Astrocyte of the spinal cord (primary cell): ENCODE measurements at regions not wholly inside any gene's neighbourhood (a gene's known extent, or its start where the extent isn't known, plus 50 kb on each side); places are given as distances from the start of the nearest gene placed in this dataset.

ENCODE experiments used
- DNase-seq: peaks from one replicate; pipeline ENCODE4 v3.0.0; 2011; ENCODE audit warnings: low read depth, low spot score
- H3K4me3 ChIP-seq: 2 replicates; pipeline ENCODE4 v1.5.1; 2011; ENCODE audit warnings: low read depth, mild to moderate bottlenecking, low read length, moderate library complexity
- in situ Hi-C: cut with HindIII; loops from 2 replicates; pipeline ENCODE4 v1.10.0; 2017; ENCODE audit warnings: low sequenced_read_pairs
- TF ChIP-seq, protein P1 (sequence below): IDR thresholded peaks from 2 replicates; pipeline ENCODE4 v1.5.1; 2012; ENCODE audit warnings: low read depth, mild to moderate bottlenecking, low read length, inconsistent platforms

DNA sequence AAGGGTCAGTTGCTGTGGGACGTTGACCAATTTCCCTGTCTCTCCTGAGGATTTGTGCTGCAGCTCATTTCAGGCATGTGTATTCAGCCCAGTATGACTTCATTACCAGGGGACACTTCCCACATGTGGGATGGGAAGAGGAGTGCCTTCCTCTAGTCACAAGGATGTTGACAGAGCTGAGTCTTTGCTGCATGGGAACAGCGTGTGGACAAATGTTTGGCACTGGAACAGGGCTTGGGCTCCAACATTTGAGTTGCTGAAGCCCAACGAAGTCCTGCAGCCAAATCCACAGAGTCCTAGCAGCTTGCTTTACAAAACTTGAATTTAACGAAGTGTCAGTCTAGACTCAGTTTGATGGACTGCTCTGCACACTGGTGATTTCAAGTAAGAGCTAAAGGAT is 283.2 kb downstream of the SH3GL2 start:
- in situ Hi-C loops: no loop called here
- no peak overlapping the region for H3K4me3 ChIP-seq
- TF ChIP-seq, protein P1, sequence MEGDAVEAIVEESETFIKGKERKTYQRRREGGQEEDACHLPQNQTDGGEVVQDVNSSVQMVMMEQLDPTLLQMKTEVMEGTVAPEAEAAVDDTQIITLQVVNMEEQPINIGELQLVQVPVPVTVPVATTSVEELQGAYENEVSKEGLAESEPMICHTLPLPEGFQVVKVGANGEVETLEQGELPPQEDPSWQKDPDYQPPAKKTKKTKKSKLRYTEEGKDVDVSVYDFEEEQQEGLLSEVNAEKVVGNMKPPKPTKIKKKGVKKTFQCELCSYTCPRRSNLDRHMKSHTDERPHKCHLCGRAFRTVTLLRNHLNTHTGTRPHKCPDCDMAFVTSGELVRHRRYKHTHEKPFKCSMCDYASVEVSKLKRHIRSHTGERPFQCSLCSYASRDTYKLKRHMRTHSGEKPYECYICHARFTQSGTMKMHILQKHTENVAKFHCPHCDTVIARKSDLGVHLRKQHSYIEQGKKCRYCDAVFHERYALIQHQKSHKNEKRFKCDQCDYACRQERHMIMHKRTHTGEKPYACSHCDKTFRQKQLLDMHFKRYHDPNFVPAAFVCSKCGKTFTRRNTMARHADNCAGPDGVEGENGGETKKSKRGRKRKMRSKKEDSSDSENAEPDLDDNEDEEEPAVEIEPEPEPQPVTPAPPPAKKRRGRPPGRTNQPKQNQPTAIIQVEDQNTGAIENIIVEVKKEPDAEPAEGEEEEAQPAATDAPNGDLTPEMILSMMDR: no peak
- DNase-seq: no peak

DNA sequence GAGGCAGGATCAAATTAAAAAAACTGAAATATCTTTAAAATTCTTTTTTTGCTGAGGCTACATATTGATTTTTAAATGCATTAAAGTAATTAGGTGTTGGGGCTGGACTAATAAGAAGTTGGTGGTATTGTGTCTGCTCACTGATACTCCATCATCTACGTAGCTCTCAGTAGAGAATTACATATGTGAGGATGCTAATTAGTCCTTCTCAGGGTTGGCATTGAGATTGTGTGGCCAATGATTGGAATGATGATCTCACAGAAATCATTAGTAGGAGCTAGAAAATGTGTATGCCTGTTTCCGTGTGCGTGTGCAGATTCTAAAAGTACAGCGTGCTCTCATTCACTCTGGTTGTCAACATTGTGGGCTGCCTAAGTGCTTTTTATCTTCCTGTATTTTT is 283.8 kb downstream of the SH3GL2 start:
- TF ChIP-seq, protein P1: no peak
- in situ Hi-C loops: no loop called here
- no peak for DNase-seq
- no peak overlapping the region for H3K4me3 ChIP-seq

DNA sequence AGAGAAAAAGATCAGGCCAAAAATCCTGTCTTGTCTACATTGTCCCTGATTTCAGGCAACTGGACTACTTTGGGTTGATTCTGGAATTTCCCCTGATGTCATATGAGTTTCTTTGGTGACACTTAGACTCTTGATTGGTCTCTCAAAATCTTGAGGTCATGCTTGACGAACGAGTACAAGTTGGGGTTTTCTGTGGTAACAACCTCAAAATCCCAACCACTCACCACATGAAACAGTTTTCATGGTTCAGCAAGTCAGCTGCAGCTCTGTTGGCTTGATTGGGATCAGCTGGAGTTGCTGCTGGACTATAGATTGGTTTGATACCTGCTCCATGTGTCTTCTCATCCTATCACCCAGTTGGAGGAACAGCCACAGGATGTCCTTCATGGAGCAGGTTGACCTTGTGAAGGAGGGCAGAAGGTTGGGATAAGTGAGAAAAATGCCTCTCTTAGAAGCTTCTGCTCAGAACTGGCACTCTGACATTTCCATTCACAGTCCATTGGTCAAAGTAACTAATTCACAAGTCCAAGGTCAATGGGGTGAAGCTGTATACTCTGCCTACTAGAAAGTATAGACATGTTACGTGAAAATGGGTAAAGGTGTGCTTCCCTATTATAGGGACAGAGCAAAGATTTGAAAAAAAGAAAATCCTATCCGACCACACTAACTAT is 284.5 kb downstream of the SH3GL2 start:
- DNase-seq: no peak

DNA sequence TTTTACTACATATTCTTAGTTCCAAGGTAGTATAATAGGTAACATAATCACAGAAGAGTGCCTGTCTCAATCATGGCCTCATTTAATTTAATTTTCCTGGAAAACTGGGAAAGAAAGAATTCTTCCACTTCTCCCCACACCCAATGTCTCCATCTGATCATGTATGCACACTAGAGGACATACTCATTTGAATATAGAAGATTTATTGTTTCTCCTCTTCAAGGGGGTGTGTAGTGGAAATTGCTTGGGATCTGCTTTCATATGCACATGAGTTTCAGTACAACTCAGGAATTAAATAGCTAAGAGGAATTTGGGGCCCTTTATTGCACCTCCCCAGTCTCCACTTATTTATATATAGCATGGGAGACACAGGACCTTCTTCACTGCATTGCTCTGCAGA is 285.1 kb downstream of the SH3GL2 start:
- in situ Hi-C loops: no loop called here
- DNase-seq: no peak
- TF ChIP-seq, protein P1: no peak
- no peak overlapping the region for H3K4me3 ChIP-seq

More for the DNA sequence above, 284.5 kb downstream of the SH3GL2 start:
- in situ Hi-C loops: no loop called here
- TF ChIP-seq, protein P1: no peak
- no peak overlapping the region for H3K4me3 ChIP-seq

DNA sequence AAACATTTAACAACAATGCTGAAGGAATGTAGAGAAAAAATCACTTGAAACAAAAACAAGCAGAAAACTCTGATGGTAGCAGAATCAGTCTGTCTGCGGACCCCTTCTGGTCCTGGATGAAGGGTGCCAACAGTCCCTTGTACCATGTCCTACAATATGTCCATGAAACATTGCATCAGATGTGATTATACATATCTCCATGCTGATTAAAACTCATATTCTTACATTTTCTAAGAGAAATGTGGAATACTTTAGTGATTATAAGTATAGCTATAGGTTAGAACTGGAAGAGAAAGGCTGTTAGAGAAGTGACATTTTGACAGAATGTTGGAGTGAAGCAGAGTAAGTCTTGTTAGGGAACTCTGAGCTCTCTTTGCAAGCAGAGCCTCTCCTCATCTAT is 286.1 kb downstream of the SH3GL2 start:
- in situ Hi-C loops: no loop called here
- no peak for DNase-seq
- TF ChIP-seq, protein P1: no peak
- H3K4me3 ChIP-seq: no peak overlapping the region

DNA sequence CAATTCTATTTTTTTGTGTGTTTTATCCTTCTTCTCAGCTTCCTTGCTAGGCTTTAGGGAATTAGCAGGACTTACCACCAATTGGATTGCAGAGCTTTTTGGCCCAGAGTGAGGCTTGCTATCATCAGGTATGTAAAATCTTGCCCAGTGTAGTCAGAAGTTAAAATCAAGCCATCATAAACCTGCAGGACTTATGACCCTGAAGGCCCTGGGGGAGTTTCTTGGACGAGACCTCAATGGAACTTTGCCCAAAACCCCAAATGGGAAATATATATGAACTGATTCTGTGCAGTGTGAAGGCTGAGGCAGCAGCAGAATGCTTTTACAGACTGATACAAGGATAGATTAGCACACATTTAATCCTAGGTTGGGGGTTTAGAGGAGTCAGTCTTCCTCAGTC is 287.0 kb downstream of the SH3GL2 start:
- DNase-seq: no peak
- TF ChIP-seq, protein P1: no peak
- in situ Hi-C loops: no loop called here

DNA sequence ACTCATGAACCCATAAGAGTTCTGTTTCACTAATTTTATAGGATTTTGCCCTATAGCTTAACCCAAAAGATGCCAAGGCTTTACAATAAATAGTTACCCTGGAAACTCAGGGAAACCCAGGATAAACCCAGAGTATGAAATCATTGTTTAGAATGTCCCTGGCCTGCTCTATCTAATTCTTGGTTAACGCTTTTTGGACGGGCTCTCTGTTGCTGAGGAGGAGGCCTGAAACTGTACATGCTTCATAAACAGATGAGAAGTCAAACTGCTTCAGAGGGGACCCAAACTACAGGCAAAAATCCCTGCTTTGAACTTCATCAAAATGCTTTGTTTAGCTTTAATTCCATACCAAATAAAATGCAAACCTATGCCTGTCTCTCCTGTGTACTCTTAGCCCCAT is 291.9 kb downstream of the SH3GL2 start:
- in situ Hi-C loops: no loop called here
- TF ChIP-seq, protein P1: no peak
- no peak overlapping the region for H3K4me3 ChIP-seq
- DNase-seq: no peak

More for the DNA sequence above, 287.0 kb downstream of the SH3GL2 start:
- H3K4me3 ChIP-seq: no peak overlapping the region
